Subcutaneous abdominal adipose tissue (tissue), 5 donors: ENCODE measurements at regions not wholly inside any gene's neighbourhood (a gene's known extent, or its start where the extent isn't known, plus 50 kb on each side); places are given as distances from the start of the nearest gene placed in this dataset.

ENCODE experiments used
- H3K27ac ChIP-seq: one replicate; pipeline ENCODE4 v1.7.0; 2013; ENCODE audit warnings: low read depth, mild to moderate bottlenecking, inconsistent platforms, low read length, moderate library complexity
- H3K27me3 ChIP-seq, 5 donors: one replicate each; pipeline ENCODE4 v1.7.0; 2013; ENCODE audit warnings: low read length in 5 of 5, inconsistent platforms in 1 of 5; ENCODE audit not compliant: control insufficient read depth in 5 of 5, insufficient read depth in 4 of 5
- H3K36me3 ChIP-seq, 5 donors: one replicate each; pipeline ENCODE4 v1.7.0; 2013; ENCODE audit warnings: low read length in 5 of 5; ENCODE audit not compliant: control insufficient read depth in 5 of 5, insufficient read depth in 5 of 5
- H3K4me1 ChIP-seq, 5 donors: one replicate each; pipeline ENCODE4 v1.7.0; 2013; ENCODE audit warnings: low read length in 5 of 5, mild to moderate bottlenecking in 3 of 5, moderate library complexity in 1 of 5; ENCODE audit not compliant: control insufficient read depth in 5 of 5, insufficient read depth in 5 of 5
- H3K4me3 ChIP-seq, 5 donors: one replicate each; pipeline ENCODE4 v1.7.0; 2013; ENCODE audit warnings: low read length in 5 of 5, low read depth in 1 of 5
- H3K9ac ChIP-seq, 5 donors: one replicate each; pipeline ENCODE4 v1.7.0; 2013; ENCODE audit warnings: low read length in 5 of 5, mild to moderate bottlenecking in 4 of 5, moderate library complexity in 3 of 5
- H3K9me3 ChIP-seq, 5 donors: one replicate each; pipeline ENCODE4 v1.7.0; 2013; ENCODE audit warnings: low read length in 5 of 5; ENCODE audit not compliant: control insufficient read depth in 5 of 5
- donor health status: healthy.
- donor health status: healthy.
- donor health status: healthy.
- donor health status: healthy.
- donor health status: healthy.

- H3K4me3 ChIP-seq: no peak overlapping the region
- H3K27me3 ChIP-seq: no peaks in the 10 kb centered on the region
- peaks cover 0 to 4% (median 0%) of the 10 kb centered on the region in 5 donors for H3K9me3 ChIP-seq
- no peak overlapping the region for H3K9ac ChIP-seq
- no peaks in the 10 kb centered on the region for H3K36me3 ChIP-seq
- H3K4me1 ChIP-seq: peaks cover 0 to 15% (median 7%) of the 10 kb centered on the region in 5 donors
- no peak overlapping the region for H3K27ac ChIP-seq
These were observed 71.1 kb upstream of the PDZRN3 start for GRCh38 chr3:73695841-73696240.

DNA sequence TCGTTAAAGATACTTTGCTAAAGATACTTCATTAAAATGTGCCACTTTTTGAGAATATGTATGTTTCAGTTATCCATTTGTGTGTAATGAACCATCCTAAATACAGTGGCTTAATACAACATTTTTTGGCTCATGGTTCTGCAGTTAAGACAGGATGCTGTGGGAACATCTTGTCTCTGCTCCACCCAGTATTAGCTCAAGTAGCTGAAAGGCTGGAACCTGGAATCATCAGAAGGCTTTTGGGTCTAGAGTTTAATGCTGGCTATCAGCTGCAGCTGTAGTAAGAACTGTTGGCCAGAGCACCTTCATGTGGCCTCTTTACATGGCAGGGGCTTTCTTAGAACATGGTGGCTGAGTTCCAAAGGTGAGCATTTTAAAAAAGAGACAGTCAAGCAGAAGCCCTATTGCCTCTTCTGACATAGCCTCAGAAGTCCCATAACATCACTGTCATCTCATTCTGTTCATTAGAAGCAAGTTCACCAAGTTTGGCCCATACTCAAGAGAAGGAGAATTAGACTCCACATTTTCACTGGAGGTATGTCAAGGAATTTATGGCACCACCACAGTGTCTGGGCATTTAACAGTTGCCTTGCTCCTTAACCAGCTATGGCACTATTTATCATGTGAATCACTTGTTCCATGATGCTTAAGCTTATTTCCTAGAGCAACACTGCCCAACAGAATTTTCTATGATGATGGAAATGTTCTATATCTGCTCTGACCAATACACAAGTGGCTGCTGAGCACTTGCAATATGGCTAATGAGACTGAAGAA lies 70.4 kb upstream of the PDZRN3 start:
- Histone ChIP-seq H3K9ac (no peak overlapping the region), H3K27ac (no peak overlapping the region), H3K9me3 (peaks cover 0 to 4% (median 0%) of the 10 kb centered on the region in 5 donors), H3K36me3 (no peaks in the 10 kb centered on the region), H3K27me3 (no peaks in the 10 kb centered on the region), H3K4me1 (peaks cover 0 to 15% (median 7%) of the 10 kb centered on the region in 5 donors), H3K4me3 (no peak overlapping the region)

GRCh38 chr3:73687106-73688004 lies 62.6 kb upstream of the PDZRN3 start:
- Histone ChIP-seq H3K36me3 (no peaks in the 10 kb centered on the region), H3K27ac (no peak overlapping the region), H3K4me1 (peaks cover 0 to 10% (median 0%) of the 10 kb centered on the region in 5 donors), H3K9me3 (no peaks in the 10 kb centered on the region), H3K27me3 (no peaks in the 10 kb centered on the region), H3K4me3 (no peak overlapping the region), H3K9ac (no peak overlapping the region)

DNA sequence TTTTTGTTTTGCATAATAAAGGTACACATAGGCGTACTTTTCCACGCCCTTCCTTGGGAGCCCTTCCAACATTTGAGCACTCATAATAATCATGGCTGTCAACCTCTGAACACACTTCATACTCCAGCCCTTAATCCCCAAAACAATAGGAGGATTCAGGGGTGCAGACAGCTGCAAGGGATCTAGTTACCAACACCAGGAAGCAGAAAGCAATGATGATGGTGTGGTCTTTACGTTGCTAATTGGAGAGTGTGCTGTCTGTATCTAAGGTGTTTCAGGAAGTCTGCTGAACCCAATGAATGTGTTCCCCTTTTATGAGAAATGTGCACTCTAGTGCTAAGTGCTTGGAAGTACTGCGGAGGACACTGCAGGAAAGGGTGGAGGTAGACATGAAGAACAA lies 60.3 kb upstream of the PDZRN3 start:
- no peak overlapping the region for H3K9ac ChIP-seq
- H3K36me3 ChIP-seq: no peaks in the 10 kb centered on the region
- no peaks in the 10 kb centered on the region for H3K27me3 ChIP-seq
- H3K27ac ChIP-seq: no peak overlapping the region
- H3K4me3 ChIP-seq: no peak overlapping the region
- peaks cover 0 to 10% (median 0%) of the 10 kb centered on the region in 5 donors for H3K4me1 ChIP-seq
- H3K9me3 ChIP-seq: no peaks in the 10 kb centered on the region

- Histone ChIP-seq H3K9ac (no peak overlapping the region), H3K4me1 (peaks cover 0 to 10% (median 0%) of the 10 kb centered on the region in 5 donors), H3K27me3 (no peaks in the 10 kb centered on the region), H3K27ac (no peak overlapping the region), H3K36me3 (no peaks in the 10 kb centered on the region), H3K4me3 (no peak overlapping the region), H3K9me3 (no peaks in the 10 kb centered on the region)
These were observed 59.0 kb upstream of the PDZRN3 start for GRCh38 chr3:73683706-73684105.

DNA sequence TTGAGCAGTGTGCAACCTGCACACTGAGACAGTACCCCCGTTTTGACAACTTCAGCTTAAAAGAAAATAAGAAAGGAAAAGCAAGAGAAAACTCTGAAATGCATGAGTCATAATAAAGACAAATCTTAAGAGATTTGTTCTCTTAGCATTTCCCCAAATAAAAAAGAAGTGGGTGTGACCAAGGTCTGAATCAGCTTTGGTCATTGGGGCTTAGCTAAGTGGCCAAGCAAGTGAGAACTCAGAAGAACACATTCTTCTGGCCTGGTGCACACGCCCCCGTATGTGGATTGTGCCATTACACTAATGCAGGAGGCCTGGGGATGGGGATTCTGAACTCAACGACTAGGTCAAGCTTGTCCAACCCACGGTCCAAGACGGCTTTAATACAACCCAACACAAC lies 56.9 kb upstream of the PDZRN3 start:
- no peak overlapping the region for H3K4me3 ChIP-seq
- no peaks in the 10 kb centered on the region for H3K9me3 ChIP-seq
- H3K9ac ChIP-seq: no peak overlapping the region
- no peaks in the 10 kb centered on the region for H3K27me3 ChIP-seq
- H3K27ac ChIP-seq: no peak overlapping the region
- no peaks in the 10 kb centered on the region for H3K4me1 ChIP-seq
- no peaks in the 10 kb centered on the region for H3K36me3 ChIP-seq

- H3K4me1 ChIP-seq: no peaks in the 10 kb centered on the region
- no peaks in the 10 kb centered on the region for H3K9me3 ChIP-seq
- no peak overlapping the region for H3K27ac ChIP-seq
- no peak overlapping the region for H3K9ac ChIP-seq
- no peaks in the 10 kb centered on the region for H3K36me3 ChIP-seq
- no peaks in the 10 kb centered on the region for H3K27me3 ChIP-seq
- H3K4me3 ChIP-seq: no peak overlapping the region
These were observed 56.5 kb upstream of the PDZRN3 start for GRCh38 chr3:73681198-73681597.

DNA sequence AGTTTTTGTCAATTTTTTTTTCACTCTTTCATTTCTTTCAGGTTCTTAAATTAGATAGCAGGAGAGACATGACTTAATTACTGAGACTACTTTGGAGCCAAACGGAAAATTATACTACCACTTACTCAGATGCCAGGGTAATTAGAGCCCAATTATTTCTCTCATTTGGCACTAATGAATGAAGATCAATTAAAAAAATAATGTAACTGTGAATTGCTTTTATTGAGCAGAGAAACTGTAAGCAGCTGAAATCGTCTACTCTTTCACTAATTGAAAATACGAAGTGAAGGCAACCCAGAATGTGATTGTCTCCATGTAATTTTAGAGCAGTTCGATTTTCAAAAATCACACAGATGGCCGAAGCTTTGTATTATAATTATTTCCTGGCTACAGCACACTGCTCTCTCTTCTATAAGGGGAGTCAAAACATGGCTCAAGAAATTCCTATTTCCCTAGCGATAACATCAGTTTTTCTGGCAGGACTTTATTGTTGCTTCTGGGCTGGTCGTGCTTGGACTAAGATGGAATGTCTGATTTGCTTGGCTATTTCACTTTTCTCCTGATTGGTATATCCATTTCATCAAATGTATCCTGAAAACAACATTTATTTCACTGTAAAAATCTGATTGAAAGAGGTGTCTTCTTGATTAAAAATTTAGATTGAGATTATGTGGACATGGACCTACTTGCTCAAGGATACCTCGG lies 55.8 kb upstream of the PDZRN3 start:
- Histone ChIP-seq H3K36me3 (no peaks in the 10 kb centered on the region), H3K27me3 (no peaks in the 10 kb centered on the region), H3K27ac (no peak overlapping the region), H3K9ac (no peak overlapping the region), H3K9me3 (no peaks in the 10 kb centered on the region), H3K4me1 (no peaks in the 10 kb centered on the region), H3K4me3 (no peak overlapping the region)

GRCh38 chr3:73677336-73678024 lies 52.7 kb upstream of the PDZRN3 start:
- H3K27ac ChIP-seq: no peak overlapping the region
- no peak overlapping the region for H3K9ac ChIP-seq

More at GRCh38 chr3:73677336-73678024, 52.7 kb upstream of the PDZRN3 start:
- no peaks in the 10 kb centered on the region for H3K4me1 ChIP-seq
- H3K27me3 ChIP-seq: no peaks in the 10 kb centered on the region
- H3K9me3 ChIP-seq: no peaks in the 10 kb centered on the region
- no peaks in the 10 kb centered on the region for H3K36me3 ChIP-seq
- no peak overlapping the region for H3K4me3 ChIP-seq
